ENCODE measurements at regions not wholly inside any gene's neighbourhood (a gene's known extent, or its start where the extent isn't known, plus 50 kb on each side); places are given as distances from the start of the nearest gene placed in this dataset.
"Not testable (repeated sequence)": the region's sequence is repeated elsewhere in the genome, so short reads cannot be mapped to it uniquely, and the experiment has no call there.

DNA sequence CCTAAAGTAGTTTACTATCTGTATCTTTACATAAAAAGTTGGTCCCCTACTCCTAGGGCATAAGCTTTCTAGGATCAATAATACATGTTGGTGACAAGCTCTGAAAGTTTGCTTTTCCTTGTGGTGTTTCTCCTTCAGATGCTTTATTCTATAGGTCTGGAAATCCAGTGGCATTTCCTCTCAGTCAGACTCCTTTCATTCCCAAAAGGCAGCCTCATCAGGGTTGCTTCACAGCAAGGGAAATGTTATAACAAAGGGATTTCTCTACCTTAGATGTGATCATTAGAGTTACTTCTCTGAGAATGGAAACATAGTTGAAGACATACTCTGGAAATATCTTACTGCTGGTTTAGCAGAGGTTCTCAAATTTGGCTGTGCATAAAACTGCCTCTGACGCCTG lies 1072.4 kb upstream of the ZEB2 start:
- DNase-seq, result no peak

DNA sequence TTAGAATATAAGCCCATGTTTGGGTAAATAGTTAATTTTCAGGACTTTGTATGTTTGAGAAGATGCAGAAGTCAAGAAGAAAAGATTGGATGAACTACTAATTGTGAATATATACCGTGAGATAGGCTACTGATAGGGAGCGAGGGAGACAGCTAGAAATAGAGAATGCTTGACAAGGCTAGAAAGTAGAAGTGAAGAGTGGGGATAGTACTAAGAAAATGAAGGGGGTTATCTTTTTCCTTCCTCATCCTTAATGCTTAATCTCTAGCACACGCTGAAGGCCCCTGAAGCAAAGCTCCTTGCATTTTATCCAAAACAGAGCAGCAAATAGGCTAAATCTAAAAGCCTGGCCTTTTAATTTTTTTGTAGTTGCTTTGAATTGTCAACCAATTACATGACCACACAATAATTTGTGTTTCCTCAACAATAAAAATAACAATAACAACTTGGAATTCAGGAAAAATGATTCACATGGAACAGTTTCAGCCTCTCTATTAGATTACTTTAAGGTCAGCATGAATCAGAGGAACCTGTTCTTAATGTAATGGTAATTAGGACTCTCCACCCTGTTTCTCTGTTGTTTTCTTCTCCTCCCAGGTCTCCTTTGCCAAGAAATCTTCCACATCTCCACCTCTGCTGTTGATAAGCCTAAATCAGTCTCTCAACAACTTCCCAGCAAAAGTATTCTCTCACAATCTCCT lies 1071.3 kb upstream of the ZEB2 start:
- DNase-seq, result no peak

DNA sequence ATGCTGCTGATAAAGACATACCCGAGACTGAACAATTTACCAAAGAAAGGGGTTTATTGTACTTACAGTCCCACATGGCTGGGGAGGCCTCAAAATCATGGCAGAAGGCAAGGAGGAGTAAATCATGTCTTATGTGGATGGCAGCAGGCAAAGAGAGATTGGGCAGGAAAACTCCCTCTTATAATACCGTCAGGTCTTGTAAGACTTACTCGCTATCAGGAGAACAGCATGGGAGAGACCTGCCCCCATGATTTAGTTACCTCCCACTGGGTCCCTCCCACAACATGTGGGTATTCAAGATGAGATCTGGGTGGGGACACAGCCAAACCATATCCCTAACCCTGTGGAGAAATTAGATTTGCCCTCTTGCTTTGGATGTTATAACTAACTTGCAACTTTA lies 1068.0 kb upstream of the ZEB2 start:
- DNase-seq, result no peak

DNA sequence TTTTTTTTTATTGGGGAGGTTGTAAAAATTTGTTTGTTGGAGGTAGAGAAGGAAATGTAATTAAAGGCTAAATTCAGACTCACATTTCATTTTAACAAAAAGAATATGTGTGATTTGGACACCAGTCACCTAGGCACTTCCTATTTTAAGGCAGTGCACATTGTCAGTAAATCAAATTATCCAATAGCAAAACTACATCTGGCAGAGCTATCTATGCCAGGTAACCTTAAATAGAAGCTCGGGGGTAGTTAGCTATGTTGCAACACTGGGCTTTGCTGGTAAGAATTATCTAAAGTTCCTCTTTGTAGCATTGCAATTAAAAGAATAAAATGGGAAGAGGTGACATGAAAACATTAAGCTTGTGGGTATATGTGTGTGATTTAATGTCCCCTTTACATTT lies 1064.4 kb upstream of the ZEB2 start:
- no peak for DNase-seq

DNA sequence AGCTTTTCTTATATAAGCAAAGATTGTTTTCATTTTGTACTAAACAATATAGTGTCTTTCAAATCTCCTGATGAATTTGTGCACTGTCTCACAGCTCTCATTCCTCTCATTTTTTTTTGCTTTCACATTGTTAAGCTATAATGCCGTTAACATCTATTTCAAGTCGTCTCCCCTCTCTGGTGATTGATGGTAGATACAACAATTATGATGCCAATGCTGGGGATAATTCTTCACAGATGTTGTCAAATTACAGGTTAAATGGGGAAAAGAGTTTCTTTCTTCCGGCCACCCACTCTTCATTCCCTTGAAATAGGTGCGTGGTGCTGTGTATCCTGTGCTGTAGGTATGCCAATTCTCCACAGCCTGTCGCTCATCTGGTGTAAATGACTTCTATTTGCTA lies 1053.7 kb upstream of the ZEB2 start:
- no peak for DNase-seq

DNA sequence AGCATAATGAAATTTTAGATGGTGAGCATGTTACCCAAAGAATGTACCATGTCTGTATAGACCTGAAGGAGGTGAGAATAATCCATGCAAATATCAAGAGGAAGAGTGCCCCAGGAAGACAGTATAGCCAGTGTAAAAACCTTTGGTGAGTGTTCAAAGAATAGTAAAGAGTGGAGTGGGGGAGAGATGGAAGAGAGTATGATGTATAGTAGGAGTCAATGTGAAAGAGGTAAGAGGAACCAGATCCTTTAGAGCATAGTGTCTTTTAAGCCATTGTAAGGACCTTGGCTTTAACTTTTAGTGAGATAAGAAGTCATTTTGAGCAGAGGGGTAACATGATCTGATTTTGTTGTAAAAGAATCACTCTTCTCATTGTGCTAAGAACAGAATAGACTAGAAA lies 1052.3 kb upstream of the ZEB2 start:
- DNase-seq, result no peak

DNA sequence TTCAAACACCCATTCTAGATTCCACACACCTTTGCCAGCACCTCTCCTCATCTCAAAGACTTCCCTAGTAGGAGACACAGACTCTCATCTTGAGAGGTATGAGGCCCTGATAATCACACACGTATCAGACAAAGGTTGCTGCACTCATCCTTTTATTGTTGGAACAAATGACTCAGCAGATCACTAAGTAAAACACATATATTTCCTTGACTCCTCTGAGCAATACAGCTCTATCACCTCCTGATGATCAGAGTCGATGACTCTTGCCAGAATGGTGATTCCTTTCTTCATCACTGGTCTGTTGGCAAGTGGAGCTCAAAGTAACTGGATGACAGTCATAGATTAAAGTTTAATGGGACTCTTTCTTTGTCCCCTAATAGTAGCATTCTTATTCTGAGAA lies 1049.2 kb upstream of the ZEB2 start:
- no peak for DNase-seq

DNA sequence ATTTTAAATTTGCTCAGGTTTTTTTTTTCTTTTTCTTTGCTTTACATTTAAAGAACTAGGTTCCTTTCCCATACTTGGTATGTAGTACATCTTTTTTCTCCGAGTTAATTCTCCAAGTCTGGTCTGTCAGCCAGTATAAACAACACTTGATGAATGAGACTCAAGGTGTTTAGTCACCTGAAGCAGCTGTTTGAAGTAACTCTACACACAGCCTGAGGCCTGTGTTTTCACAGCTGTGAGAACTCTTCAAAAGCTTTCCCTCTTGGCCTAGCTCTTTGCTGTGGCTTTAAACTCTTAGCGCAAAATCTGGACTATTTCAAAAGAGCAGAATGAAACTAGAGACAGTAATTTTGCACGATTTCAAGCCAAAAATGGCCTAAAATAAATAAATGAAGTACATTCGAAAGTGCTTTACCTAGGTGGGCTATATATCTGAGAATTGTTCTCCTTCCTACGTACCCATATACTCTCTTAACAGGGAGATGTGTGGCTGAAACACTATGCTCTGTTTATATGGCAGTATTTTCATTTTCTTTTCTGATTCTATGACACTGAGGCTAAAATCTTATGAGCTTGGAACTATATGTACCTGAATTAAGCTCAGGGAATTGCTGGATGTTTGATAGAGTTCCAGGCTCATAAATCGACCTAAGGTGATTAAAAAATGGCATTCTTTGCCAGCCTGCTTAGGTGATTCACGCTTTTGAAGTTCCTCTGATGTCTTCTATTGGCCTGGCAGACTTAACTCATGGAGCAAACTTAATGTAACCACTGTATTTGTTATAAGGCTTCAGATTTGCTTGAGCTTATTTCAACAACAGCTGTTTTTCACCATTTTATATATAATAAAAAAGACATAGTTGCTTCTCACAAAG lies 1044.1 kb upstream of the ZEB2 start:
- DNase-seq, result peak in 1 of 2 experiments; percentile 4

DNA sequence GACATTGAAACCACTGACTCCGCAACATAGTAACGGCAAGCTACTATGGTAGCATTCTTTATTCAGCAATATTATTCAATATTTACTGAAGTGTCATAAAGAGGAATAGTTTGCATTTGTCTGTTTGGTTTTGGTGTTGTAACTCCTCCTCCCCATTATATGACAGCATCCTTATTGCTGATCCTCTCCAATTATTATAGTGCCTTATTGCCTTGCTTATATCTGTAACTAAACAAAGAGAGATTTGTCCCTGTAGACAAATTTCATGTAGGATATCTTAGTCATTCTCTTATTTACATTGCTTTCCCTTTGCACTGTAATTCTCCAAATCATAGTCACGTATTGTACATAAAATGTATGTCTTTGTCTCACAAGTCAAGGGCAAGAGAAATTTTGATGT lies 1041.2 kb upstream of the ZEB2 start:
- no peak for DNase-seq

DNA sequence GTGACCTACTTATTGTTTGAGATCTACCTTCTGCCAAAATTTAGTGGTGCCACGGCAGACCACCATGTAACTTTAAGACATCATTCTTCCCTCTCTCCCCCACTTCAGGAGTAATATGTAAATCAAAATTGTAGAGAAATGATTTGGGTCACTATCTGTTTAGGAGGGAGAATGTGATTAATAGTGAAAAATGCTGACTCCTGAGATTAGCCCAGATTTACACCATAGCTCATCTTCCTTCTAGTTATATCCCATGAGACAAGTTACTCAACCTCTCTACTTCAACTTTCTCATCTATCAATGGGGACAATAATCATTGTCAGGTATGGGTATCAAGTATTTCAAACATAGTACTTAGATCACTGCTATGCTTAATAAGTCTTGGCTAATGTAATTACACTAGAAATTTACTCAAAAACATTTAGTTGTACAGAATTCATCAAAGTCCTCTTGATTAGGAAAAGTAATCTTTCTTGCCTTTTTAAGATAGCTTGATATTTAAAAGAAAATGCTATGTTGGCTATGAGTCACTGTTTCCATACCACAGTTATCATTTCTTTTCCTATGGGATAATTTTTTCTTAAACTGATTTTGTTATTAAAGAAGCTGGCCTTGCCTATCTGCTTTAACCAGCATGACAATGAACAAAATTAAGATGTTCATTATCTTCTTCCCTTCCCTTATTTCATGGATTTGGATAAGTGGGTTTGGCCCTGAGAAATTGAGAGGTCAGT lies 1038.9 kb upstream of the ZEB2 start:
- DNase-seq, result no peak

DNA sequence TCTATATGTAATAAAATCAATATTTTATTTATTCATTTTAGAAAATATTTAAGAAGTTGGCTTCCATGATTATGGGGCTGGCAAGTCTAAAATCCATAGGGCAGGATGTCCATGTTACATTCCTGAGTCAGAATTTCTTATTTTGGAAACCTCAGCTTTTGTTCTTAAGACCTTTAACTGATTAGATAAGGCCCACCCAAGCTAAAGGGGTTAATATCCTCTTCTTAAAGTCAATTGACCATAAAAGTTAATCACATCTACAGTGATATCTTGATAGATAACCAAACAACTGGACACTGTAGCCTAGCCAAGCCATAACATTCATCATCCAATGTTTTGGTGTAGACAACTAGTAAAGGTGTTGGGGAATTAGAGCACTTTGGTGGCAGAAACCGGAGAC lies 1035.4 kb upstream of the ZEB2 start:
- DNase-seq, result no peak

DNA sequence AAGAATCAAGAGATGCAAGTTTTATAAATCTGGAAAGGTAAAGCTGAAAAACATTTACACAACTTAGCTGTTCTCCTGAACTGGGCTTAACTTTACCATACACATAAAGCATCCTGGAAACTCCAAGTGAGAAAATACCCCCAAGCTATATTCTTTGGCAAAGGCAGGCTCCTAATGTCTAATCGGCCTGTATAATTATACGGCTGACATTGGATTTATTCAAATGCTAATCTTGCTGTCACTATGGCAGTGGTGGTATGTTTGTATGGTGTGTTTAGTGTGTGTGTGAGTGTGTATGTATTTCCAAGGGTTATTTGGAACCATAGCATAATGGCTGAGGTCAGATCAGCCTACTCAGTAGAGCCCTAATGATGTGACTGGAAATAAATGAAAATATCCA lies 1031.8 kb upstream of the ZEB2 start:
- no peak for DNase-seq

DNA sequence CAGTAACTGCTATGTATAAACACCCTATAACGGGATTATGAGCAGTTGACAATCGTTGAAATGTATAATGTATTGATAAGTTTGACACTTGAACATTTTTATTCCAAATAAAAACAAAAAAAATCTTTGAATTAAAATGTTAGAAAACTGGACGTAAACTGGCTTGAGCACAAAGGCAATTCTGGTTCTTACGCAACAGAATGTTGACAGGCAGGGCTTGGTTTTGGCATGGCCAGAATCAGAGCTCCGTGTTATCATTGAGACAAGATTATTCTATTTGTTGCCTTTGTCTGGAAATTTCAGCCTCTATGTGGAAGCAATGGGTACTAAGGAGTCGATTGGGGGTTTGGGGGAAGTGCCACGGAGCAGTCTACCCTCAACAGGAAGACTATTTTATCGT lies 1028.6 kb upstream of the ZEB2 start:
- no peak for DNase-seq

DNA sequence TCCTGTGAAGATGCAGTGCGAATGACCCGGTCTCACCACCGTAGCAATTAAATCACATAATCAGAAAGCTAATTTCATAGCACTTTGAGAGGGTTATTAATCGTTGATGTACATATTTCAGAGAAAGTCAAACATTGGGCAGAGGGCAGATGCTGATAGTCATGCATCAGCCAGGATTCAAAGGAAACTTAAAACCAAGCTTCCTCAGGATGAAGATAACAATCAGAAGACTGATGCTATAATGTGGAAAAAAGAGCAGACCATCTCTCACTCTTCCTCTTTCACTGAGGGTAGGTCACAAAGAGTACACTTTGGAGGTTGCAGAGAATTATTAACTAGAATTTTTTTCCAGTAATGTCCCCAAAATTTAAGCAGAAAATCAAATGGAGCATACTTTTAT lies 1027.7 kb upstream of the ZEB2 start:
- DNase-seq, result no peak

DNA sequence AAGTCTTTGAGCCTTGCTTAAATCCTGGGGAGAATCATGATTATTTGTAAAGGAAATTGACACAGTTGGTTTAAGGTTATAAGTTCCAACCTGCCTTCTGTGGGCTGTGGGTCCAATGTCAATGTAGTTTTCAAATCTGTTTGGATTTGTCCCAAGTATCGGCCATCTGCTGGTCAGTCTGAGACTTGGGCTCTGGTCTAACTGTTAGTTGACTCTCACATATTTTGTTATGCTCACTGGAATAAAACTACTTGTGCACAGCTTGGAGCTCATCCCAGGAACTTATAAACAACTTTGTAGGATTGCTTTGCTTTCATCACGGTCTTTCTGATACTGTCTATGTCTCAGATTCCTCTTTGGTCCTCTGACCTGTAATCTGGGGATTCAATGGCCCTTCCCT lies 1026.2 kb upstream of the ZEB2 start:
- DNase-seq, result no peak

DNA sequence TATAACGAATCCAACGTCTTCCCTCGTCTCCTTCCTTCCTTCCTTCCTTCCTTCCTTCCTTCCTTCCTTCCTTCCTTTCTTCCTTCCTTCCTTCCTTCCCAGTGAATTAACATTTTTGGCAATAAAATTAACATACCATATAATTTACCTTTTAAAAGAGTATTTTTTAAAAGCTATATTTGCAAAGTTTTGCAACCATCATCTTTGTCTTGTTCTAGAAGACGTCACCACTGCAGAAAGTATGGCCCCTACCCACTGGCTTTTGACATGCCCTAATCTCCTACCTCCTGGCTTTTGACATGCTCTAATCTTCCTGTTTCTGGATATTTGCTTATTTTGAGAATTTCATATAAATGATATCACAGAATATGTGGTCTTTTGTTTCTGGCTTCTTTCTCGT lies 1023.9 kb upstream of the ZEB2 start:
- DNase-seq, result no peak

DNA sequence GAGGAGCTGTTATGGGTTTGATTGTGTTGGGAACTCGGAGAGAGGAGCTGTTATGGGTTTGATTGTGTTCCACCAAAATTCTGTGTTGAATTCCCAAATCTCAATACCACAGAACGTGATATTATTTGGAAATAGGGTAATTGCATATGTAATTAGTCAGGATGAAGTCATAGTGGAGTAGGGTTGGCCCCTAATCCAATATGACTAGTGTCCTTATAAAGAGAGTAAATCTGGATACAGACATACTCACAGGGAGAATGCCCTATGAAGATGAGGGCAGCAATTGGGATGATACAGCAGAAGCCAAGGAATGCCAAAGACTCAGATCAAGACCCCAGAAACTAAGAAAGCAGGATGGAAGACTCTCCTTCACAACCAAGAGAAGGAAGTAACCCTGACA lies 1023.2 kb upstream of the ZEB2 start:
- no peak for DNase-seq

DNA sequence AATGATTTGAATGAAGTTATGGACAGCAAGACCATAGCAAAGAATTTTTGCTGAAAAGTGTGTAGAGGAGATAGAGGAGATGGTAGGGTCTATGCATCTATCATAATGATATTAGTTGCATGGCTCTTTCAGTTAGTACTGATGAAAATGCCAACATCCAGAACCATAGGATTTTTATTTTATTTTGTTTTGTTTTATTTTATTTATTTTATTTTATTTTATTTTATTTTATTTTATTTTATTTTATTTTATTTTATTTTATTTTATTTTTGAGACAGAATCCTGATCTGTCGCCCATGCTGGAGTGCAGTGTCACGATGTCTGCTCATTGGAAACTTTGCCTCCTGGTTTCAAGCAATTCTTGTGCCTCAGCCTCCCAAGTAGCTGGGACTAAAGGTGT lies 1021.1 kb upstream of the ZEB2 start:
- no peak for DNase-seq

DNA sequence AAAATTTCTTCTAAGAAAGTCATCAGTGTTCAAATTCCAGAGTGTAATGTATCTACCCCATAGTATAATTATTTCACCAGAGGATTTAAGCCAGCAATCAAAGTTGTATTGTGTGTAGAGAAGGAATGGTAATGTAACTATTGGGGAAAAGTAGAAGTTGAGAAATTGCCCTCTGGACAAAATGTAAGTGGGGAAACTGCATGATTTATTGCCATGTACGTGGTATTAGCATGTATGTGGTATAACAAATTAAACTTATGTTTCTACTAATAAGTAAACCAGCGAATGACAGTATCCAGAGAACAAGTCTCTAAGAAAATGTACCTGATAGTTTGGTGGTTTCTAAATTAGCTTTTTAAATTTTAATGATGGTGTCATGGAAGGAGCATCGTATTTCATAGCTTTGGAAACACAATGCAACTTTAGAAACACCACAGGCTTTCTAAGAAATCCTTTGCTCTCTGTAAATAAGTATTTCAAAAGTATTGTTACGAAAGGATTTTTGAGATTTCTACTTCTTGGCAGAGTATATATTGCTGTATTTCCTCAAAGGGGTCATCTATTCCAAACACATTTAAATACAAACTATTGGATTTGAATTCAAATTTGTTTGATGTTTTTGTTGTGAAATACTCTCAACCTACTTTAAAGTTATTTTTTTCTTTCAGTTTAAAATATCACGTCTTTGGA lies 1018.9 kb upstream of the ZEB2 start:
- no peak for DNase-seq

DNA sequence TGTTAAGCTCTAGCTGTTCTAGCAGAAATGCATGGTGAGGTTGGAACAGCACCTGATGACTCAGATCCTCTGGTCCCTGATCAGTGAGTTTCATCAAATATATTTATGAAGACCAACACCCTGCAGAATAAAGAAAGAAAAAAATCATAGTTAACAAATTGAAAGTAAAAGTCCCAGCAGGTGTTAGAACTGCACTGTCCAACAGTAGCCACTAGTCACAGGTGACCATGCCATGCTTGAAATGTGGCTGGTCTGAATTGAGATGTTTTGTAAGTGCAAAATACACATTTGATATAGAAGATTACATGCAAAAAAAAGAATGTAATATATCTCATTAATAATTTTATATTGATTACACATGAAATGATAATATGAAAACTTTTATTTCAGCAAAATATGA lies 1010.7 kb upstream of the ZEB2 start:
- DNase-seq, result no peak

DNA sequence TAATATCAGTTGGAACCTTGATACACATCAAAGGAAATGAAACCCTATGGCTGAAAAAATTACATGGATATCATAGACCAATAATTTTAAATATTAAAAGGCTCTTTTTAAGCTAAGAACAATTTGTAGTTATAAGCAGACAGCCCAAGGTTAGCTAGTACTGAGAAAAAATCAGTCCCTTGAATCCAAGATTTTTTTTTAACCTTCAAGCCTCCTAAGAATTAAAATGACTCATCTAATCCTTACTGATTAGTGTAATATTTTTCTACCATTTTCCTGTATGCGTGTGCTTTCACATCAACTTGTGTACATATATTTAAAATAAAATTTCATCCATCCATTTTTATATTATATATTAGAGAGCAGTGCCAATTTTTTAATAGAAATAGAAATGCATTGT lies 1004.9 kb upstream of the ZEB2 start:
- no peak for DNase-seq

DNA sequence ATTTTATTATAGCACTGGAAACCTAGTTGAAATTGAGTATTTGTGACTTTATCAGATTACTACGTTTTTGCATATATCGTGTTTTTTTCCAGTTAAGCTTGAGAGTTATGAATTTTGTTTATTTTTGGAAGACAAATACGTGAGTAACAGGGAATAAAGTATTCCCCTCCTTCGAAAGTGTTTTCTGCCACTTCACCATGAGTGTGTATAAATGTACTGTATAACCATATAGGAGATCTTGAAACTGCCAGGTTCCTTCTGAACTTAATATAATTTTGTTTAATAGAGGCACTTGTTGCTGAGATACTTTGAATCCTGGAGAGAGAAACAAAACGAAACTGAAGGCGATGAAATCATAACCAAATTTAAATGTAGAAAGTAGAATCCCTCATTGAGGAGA lies 1004.4 kb upstream of the ZEB2 start:
- no peak for DNase-seq

DNA sequence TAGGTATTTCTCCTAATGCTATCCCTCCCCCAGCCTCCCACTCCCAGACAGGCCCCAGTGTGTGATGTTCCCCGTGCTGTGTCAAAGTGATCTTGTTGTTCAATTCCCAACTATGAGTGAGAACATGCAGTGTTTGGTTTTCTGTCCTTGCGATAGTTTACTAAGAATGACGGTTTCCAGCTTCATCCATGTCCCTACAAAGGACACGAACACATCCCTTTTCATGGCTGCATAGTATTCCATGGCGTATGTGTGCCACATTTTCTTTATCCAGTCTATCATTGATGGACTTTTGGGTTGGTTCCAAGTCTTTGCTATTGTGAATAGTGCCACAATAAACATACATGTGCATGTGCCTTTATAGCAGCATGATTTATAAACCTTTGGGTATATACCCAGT lies 999.3 kb upstream of the ZEB2 start:
- not testable (repeated sequence) for DNase-seq
